ENCODE measurements at regions not wholly inside any gene's neighbourhood (a gene's known extent, or its start where the extent isn't known, plus 50 kb on each side); places are given as distances from the start of the nearest gene placed in this dataset.

DNA sequence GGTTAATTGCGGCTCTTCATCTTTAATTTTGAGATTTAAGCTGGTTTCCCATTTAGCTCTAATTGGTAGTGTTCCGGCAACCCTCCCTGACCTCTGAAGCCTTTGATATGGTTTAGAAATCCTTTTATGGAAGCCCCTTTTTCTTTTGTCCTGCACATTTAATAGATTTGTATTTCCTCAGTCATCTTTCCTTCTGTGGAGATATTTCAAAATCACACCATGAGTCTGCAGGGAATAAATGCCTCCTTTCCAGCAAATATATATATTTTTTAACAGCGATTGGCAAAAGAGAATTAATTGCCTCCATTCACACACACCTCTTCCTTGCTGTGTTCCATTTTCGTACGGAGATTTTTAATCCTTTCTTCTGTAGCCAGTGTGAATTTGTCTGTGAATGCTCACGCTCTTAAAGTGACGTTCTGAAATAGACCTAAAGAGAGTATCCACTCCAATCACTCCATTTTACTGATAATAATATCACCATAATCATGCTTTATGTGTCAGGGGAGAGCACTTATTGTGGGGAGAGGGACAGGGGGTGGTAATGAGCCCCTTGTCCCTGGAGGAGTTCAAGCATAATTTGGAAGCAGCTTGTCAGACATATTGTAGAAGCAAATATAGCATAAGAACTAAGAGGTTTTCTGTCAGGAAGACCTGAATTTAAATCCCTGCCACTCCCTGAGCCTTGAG, 142.5 kb upstream of the SYT13 start:
- no peak for TF ChIP-seq TAF1 (IDR thresholded peaks at IDR 0.05; ENCODE audit: borderline replicate concordance, insufficient read depth, low read length)
- TF ChIP-seq REST (IDR thresholded peaks at IDR 0.05; ENCODE audit: insufficient read depth in 1 of 2, low read depth in 2 of 2, low read length in 2 of 2), result no peak
